Renal cortex interstitium (tissue), 11 donors: ENCODE measurements at regions not wholly inside any gene's neighbourhood (a gene's known extent, or its start where the extent isn't known, plus 50 kb on each side); places are given as distances from the start of the nearest gene placed in this dataset.
A peak's percentile ranks its signal among the peaks of the same experiment; 100 is the strongest.
"Not testable (repeated sequence)": the region's sequence is repeated elsewhere in the genome, so short reads cannot be mapped to it uniquely, and the experiment has no call there.

Experiments
- DNase-seq, 11 donors: peaks; one replicate each; pipeline ENCODE4 v3.0.0-alpha.2; 2013; ENCODE audit warnings: low read depth in 9 of 11, low spot score in 4 of 11; ENCODE audit errors: extremely low read depth in 1 of 11

GRCh38 chr6:4660377-4661321 lies 115.6 kb upstream of the CDYL start:
- DNase-seq = no peak

- not testable (repeated sequence) for DNase-seq
Measured at GRCh38 chr6:4659719-4660118, 116.5 kb upstream of the CDYL start.

- no peak for DNase-seq
Measured at GRCh38 chr6:4658486-4658885, 117.7 kb upstream of the CDYL start.

GRCh38 chr6:4656106-4656505 lies 120.1 kb upstream of the CDYL start:
- no peak for DNase-seq

- no peak for DNase-seq
Measured at GRCh38 chr6:4655196-4656025, 120.8 kb upstream of the CDYL start.

GRCh38 chr6:4653141-4653540 lies 123.1 kb upstream of the CDYL start:
- DNase-seq = no peak

- DNase-seq = no peak
Measured at GRCh38 chr6:4651831-4652467, 124.3 kb upstream of the CDYL start.

GRCh38 chr6:4649728-4650127 lies 126.5 kb upstream of the CDYL start:
- DNase-seq = no peak

- peak; percentile 63 to 82 (median 76) for DNase-seq
Measured at GRCh38 chr6:4647414-4648365, 128.5 kb upstream of the CDYL start.

- DNase-seq = no peak
Measured at GRCh38 chr6:4645713-4646360, 130.4 kb upstream of the CDYL start.

- no peak for DNase-seq
Measured at GRCh38 chr6:4644996-4645395, 131.2 kb upstream of the CDYL start.

- no peak for DNase-seq
Measured at GRCh38 chr6:4641461-4641860, 134.7 kb upstream of the CDYL start.

- DNase-seq = no peak
Measured at GRCh38 chr6:4640139-4640538, 136.1 kb upstream of the CDYL start.

- no peak for DNase-seq
Measured at GRCh38 chr6:4638641-4639040, 137.6 kb upstream of the CDYL start.

GRCh38 chr6:4637691-4638433 lies 138.3 kb upstream of the CDYL start:
- no peak for DNase-seq

- no peak for DNase-seq
Measured at GRCh38 chr6:4636881-4637224, 139.4 kb upstream of the CDYL start.

- no peak for DNase-seq
Measured at GRCh38 chr6:4636191-4636880, 139.9 kb upstream of the CDYL start.
